Gastroesophageal sphincter (tissue), 4 donors: ENCODE measurements at regions not wholly inside any gene's neighbourhood (a gene's known extent, or its start where the extent isn't known, plus 50 kb on each side); places are given as distances from the start of the nearest gene placed in this dataset.

ENCODE experiments used
- ATAC-seq: fragments of 150-250 bp; one replicate; pipeline ENCODE4 v1.9.1; 2016; ENCODE audit warnings: mild to moderate bottlenecking, moderate library complexity
- H3K27ac ChIP-seq, 4 donors: fragments of 200-600 bp; sonication (generic) in 3 of 4; 1 replicate in 3 of 4; 2 replicates in 1 of 4; pipeline ENCODE4 v1.5.1; 2016 to 2019
- H3K27me3 ChIP-seq: fragments of 200-600 bp; sonication (generic); one replicate; pipeline ENCODE4 v1.5.1; 2019
- H3K36me3 ChIP-seq, 2 donors: fragments of 200-600 bp; sonication (generic); one replicate each; pipeline ENCODE4 v1.5.1; 2019; ENCODE audit warnings: control low read depth in 1 of 2
- H3K4me1 ChIP-seq, 3 donors: fragments of 200-600 bp; sonication (generic); 1 replicate in 2 of 3; 2 replicates in 1 of 3; pipeline ENCODE4 v1.5.1; 2016 to 2019; ENCODE audit warnings: control low read depth in 2 of 3
- H3K4me3 ChIP-seq, 2 donors: fragments of 200-600 bp; sonication (generic); one replicate each; pipeline ENCODE4 v1.5.1; 2019; ENCODE audit warnings: mild to moderate bottlenecking in 1 of 2, moderate library complexity in 1 of 2
- H3K9me3 ChIP-seq, 3 donors: fragments of 200-600 bp; sonication (generic); one replicate each; pipeline ENCODE4 v1.5.1; 2017 to 2019; ENCODE audit warnings: control low read depth in 2 of 3
- CTCF ChIP-seq, 4 experiments: fragments of 200-600 bp in 2 of 4; fragments of 450-650 bp in 2 of 4; sonication (generic) in 1 of 4; IDR thresholded peaks; one replicate each; pipeline ENCODE4 v1.5.1; 2017 to 2019; ENCODE audit warnings: antibody characterized with exemption in 4 of 4, mild to moderate bottlenecking in 2 of 4, moderate library complexity in 2 of 4
- EP300 ChIP-seq: sonication (generic); formaldehyde crosslinking; IDR thresholded peaks from one replicate; pipeline ENCODE4 v1.6.1; 2017; ENCODE audit warnings: antibody characterized with exemption, mild to moderate bottlenecking
- POLR2A ChIP-seq, 2 donors: fragments of 450-650 bp; IDR thresholded peaks; one replicate each; pipeline ENCODE4 v1.6.1; 2017; ENCODE audit warnings: antibody characterized with exemption in 2 of 2, mild to moderate bottlenecking in 2 of 2, moderate library complexity in 1 of 2
- POLR2AphosphoS5 ChIP-seq: sonication (generic); formaldehyde crosslinking; IDR thresholded peaks from one replicate; pipeline ENCODE4 v1.6.1; 2017; ENCODE audit warnings: antibody characterized with exemption
- WGBS, 2 donors: methylation state at CpG; one replicate each; pipeline ENCODE4 v1.1.5; 2018; ENCODE audit warnings: low coverage in 1 of 2; 5-methylcytosine and 5-hydroxymethylcytosine counted together

GRCh38 chr7:81135324-81135723 lies 216.5 kb upstream of the SEMA3C start:
- no peaks in the 10 kb centered on the region for H3K4me1 ChIP-seq
- TF ChIP-seq EP300 (no peak), POLR2A (IDR thresholded peaks at IDR 0.05) (no peak), POLR2AphosphoS5 (no peak), CTCF (IDR thresholded peaks at IDR 0.05) (no peak)
- H3K36me3 ChIP-seq = no peaks in the 10 kb centered on the region
- no peaks in the 10 kb centered on the region for H3K27me3 ChIP-seq
- H3K9me3 ChIP-seq = no peaks in the 10 kb centered on the region
- H3K27ac ChIP-seq = no peak overlapping the region
- 75 to 83% methylated on average over 4 of the region's 4 CpGs for WGBS, 2 donors
- ATAC-seq = no peak
- no peak overlapping the region for H3K4me3 ChIP-seq

GRCh38 chr7:81128011-81128410 lies 209.2 kb upstream of the SEMA3C start:
- H3K9me3 ChIP-seq = peaks cover 0 to 11% (median 0%) of the 10 kb centered on the region in 3 donors
- TF ChIP-seq POLR2A (IDR thresholded peaks at IDR 0.05) (no peak), CTCF (IDR thresholded peaks at IDR 0.05) (no peak), EP300 (no peak), POLR2AphosphoS5 (no peak)
- no peaks in the 10 kb centered on the region for H3K4me1 ChIP-seq
- H3K27ac ChIP-seq = no peak overlapping the region
- ATAC-seq = no peak
- H3K4me3 ChIP-seq = no peak overlapping the region
- no peaks in the 10 kb centered on the region for H3K27me3 ChIP-seq
- H3K36me3 ChIP-seq = no peaks in the 10 kb centered on the region
- WGBS, 2 donors = 70 to 100% methylated on average over 1 of the region's 1 CpG

DNA sequence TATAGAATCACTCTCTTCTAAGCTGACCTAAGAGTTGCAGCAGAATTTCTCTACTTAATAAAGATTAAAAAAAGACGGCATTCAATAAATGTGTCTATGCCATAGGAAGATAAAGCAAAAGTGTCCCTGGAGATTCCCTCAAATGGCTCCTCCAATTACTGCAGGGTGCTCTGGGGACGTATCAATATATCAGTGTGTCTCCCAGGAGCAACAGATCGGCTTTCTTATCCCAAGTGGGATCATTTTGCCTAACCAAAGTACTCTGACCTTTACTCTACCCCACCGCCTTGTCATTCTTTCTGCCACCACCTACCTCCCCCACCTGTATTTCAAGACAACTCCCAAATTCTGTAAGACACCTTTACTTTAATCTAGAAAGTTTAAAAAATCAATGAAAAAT lies 202.0 kb upstream of the SEMA3C start:
- Histone ChIP-seq H3K9me3 (no peaks in the 10 kb centered on the region), H3K4me1 (no peaks in the 10 kb centered on the region), H3K27me3 (no peaks in the 10 kb centered on the region), H3K27ac (no peak overlapping the region), H3K36me3 (no peaks in the 10 kb centered on the region), H3K4me3 (no peak overlapping the region)
- ATAC-seq = no peak
- 82 to 83% methylated on average over 4 of the region's 4 CpGs for WGBS, 2 donors
- no peak for TF ChIP-seq CTCF (IDR thresholded peaks at IDR 0.05)
- TF ChIP-seq POLR2A (IDR thresholded peaks at IDR 0.05) = no peak
- no peak for TF ChIP-seq POLR2AphosphoS5
- TF ChIP-seq EP300 = no peak

- Histone ChIP-seq H3K27ac (no peak overlapping the region), H3K36me3 (no peaks in the 10 kb centered on the region), H3K9me3 (no peaks in the 10 kb centered on the region), H3K4me1 (no peaks in the 10 kb centered on the region), H3K4me3 (no peak overlapping the region), H3K27me3 (no peaks in the 10 kb centered on the region)
- no peak for ATAC-seq
- WGBS, 2 donors = 92 to 97% methylated on average over 4 of the region's 4 CpGs
- TF ChIP-seq CTCF (IDR thresholded peaks at IDR 0.05) = no peak
- no peak for TF ChIP-seq POLR2AphosphoS5
- no peak for TF ChIP-seq EP300
- TF ChIP-seq POLR2A (IDR thresholded peaks at IDR 0.05) = no peak
These were observed 201.3 kb upstream of the SEMA3C start for GRCh38 chr7:81120111-81120510.

- TF ChIP-seq EP300 (no peak), POLR2AphosphoS5 (no peak), POLR2A (IDR thresholded peaks at IDR 0.05) (no peak), CTCF (IDR thresholded peaks at IDR 0.05) (no peak)
- H3K4me3 ChIP-seq = no peak overlapping the region
- no peaks in the 10 kb centered on the region for H3K9me3 ChIP-seq
- H3K27ac ChIP-seq = no peak overlapping the region
- H3K4me1 ChIP-seq = peaks cover 0 to 17% (median 0%) of the 10 kb centered on the region in 3 donors
- no peak for ATAC-seq
- 76 to 80% methylated on average over 1 of the region's 1 CpG for WGBS, 2 donors
- no peaks in the 10 kb centered on the region for H3K27me3 ChIP-seq
- no peaks in the 10 kb centered on the region for H3K36me3 ChIP-seq
These were observed 195.8 kb upstream of the SEMA3C start for GRCh38 chr7:81114633-81115032.
